ENCODE measurements at regions not wholly inside any gene's neighbourhood (a gene's known extent, or its start where the extent isn't known, plus 50 kb on each side); places are given as distances from the start of the nearest gene placed in this dataset.
"Not testable (repeated sequence)": the region's sequence is repeated elsewhere in the genome, so short reads cannot be mapped to it uniquely, and the experiment has no call there.

- Histone ChIP-seq H3K4me3 (no peak overlapping the region), H3K4me1 (no peaks in the 10 kb centered on the region), H3K9me3 (peaks cover 96% of the 10 kb centered on the region), H3K36me3 (no peaks in the 10 kb centered on the region), H3K27me3 (no peaks in the 10 kb centered on the region), H3K27ac (no peak overlapping the region)
- DNase-seq (ENCODE audit: low spot score in 2 of 2) = no peak
- 80% methylated on average over 15 of the region's 15 CpGs for WGBS
- TF ChIP-seq POLR2AphosphoS5 (IDR thresholded peaks at IDR 0.05) = no peak
- no peak for TF ChIP-seq CTCF (IDR thresholded peaks at IDR 0.05)
- no peak for TF ChIP-seq POLR2A (IDR thresholded peaks at IDR 0.05)
- TF ChIP-seq EP300 (IDR thresholded peaks at IDR 0.05) = no peak
Measured at GRCh38 chr21:7933923-7934322, 2587.5 kb upstream of the TPTE start.

DNA sequence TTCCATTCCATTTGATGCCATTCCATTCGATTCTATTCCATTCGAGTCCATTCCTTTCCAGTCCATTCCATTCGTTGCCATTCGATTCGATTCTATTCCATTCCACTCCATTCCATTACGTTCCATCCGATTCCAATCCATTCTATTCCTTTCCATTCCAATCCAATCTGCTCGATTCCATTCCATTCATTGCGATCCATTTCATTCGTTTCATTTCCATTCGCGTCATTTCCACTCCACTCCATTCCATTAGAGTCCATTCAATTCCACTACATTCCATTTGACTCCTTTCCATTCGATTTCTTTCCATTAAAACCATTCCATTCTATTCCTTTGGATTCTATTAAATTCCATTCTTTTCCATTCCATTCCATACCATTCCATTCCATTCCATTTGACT lies 2584.1 kb upstream of the TPTE start:
- H3K9me3 ChIP-seq = peaks cover 99% of the 10 kb centered on the region
- H3K4me1 ChIP-seq; H3K36me3 ChIP-seq; H3K4me3 ChIP-seq; H3K27me3 ChIP-seq; DNase-seq (ENCODE audit: low spot score in 2 of 2); H3K27ac ChIP-seq: not testable (repeated sequence)
- WGBS = 81% methylated on average over 13 of the region's 13 CpGs

DNA sequence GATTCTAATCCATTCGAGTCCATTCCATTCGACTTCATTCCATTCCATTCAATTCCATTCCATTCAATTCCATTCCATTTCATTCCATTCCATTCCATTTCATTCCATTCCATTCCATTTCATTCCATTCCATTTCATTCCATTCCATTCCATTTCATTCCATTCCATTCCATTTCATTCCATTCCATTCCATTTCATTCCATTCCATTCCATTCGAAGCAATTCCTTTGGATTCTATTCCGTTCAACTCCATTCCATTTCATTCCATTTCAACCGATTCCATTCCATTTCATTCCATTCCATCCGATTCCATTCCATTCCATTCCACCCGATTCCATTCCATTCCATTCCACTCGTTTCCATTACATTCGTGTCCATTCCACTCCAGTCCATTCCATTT lies 2583.2 kb upstream of the TPTE start:
- H3K9me3 ChIP-seq = peaks cover 99% of the 10 kb centered on the region
- H3K27me3 ChIP-seq; H3K4me1 ChIP-seq; H3K4me3 ChIP-seq; H3K27ac ChIP-seq; DNase-seq (ENCODE audit: low spot score in 2 of 2); H3K36me3 ChIP-seq: not testable (repeated sequence)
- 76% methylated on average over 9 of the region's 9 CpGs for WGBS

DNA sequence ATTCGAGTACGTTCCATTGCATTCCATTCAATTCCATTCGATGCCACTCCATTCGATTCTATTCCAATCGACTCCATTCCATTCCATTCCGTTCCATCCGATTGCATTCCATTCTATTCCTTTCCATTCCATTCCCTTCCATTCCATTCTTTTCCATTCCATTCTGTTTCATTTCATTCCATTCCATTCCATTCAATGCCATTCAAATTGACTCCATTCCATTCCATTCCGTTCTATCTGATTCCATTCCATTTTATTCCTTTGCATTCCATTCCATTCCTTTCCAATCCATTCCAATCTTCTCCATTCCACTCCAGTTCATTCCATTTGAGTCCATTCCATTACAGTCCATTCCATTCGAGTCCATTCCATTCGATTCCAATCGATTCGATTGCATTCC lies 2580.0 kb upstream of the TPTE start:
- not testable (repeated sequence) for H3K4me3 ChIP-seq; H3K27ac ChIP-seq; H3K36me3 ChIP-seq; H3K4me1 ChIP-seq; DNase-seq (ENCODE audit: low spot score in 2 of 2); H3K27me3 ChIP-seq
- peaks cover 99% of the 10 kb centered on the region for H3K9me3 ChIP-seq
- 82% methylated on average over 12 of the region's 12 CpGs for WGBS

DNA sequence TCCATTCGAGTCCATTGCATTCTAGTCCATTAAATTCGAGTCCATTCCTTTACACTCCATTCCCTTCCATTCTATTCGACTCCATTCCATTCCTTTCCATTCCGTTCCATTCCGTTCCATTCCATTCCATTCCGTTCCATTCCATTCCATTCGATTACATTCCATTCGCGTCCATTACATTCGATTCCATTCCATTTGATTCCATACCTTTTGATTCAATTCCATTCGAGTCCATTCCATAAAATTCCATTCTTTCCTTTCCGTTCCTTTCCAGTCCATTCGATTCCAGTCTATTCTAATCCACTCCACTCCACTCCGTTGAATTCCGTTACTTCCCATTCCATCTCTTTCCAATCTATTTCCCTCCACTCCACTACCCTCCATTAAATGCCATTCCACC lies 2579.2 kb upstream of the TPTE start:
- WGBS = 78% methylated on average over 15 of the region's 15 CpGs
- H3K36me3 ChIP-seq; H3K27me3 ChIP-seq; H3K27ac ChIP-seq; H3K4me3 ChIP-seq; DNase-seq (ENCODE audit: low spot score in 2 of 2); H3K4me1 ChIP-seq: not testable (repeated sequence)
- peaks cover 99% of the 10 kb centered on the region for H3K9me3 ChIP-seq

- 80% methylated on average over 8 of the region's 8 CpGs for WGBS
- DNase-seq (ENCODE audit: low spot score in 2 of 2); H3K36me3 ChIP-seq; H3K27ac ChIP-seq; H3K4me3 ChIP-seq; H3K4me1 ChIP-seq; H3K27me3 ChIP-seq: not testable (repeated sequence)
- peaks cover 95% of the 10 kb centered on the region for H3K9me3 ChIP-seq
Measured at GRCh38 chr21:7943534-7943933, 2577.8 kb upstream of the TPTE start.

DNA sequence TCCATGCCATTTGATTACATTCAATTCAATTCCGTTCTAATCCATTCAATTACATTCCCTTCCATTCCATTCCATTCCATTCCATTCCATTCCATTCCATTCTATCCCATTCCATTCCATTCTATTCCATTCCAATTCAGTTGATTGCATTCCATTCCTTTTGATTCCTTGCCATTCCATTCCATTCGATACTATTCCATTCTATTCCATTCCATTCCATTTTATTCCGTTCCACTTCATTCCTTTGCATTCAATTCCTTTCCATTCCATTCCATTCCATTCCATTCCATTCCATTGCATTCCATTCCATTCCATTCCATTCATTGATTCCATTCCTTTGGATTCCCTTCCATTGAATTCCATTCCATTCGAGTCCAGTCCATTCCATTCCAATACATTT lies 2574.0 kb upstream of the TPTE start:
- Histone ChIP-seq H3K4me3 (no peak overlapping the region), H3K4me1 (no peaks in the 10 kb centered on the region), H3K27me3 (no peaks in the 10 kb centered on the region), H3K27ac (no peak overlapping the region), H3K36me3 (no peaks in the 10 kb centered on the region), H3K9me3 (peaks cover 96% of the 10 kb centered on the region)
- WGBS = 61% methylated on average over 4 of the region's 4 CpGs
- DNase-seq (ENCODE audit: low spot score in 2 of 2) = no peak
- no peak for TF ChIP-seq EP300 (IDR thresholded peaks at IDR 0.05)
- TF ChIP-seq CTCF (IDR thresholded peaks at IDR 0.05) = peak in 1 of 2 donors; percentile 4

GRCh38 chr21:7948727-7949126 lies 2572.7 kb upstream of the TPTE start:
- H3K4me3 ChIP-seq; H3K27me3 ChIP-seq; H3K27ac ChIP-seq; H3K36me3 ChIP-seq; DNase-seq (ENCODE audit: low spot score in 2 of 2); H3K4me1 ChIP-seq: not testable (repeated sequence)
- 79% methylated on average over 7 of the region's 7 CpGs for WGBS
- peaks cover 96% of the 10 kb centered on the region for H3K9me3 ChIP-seq

DNA sequence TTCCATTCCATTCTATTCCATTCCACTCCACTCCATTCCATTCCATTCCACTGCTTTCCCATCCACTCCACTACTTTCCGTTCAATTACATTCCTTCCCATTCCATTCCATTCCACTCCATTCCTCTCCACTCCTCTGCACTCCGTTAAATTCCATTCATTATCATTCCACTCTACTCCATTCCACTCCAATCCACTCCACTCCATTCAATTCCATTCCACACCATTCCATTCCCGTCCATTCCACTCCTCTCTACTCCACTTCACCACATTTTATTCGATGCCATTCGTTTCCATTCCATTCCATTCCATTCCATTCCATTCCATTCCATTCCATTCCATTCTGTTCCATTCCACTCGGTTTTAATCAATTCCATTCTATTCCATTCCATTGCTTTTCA lies 2571.5 kb upstream of the TPTE start:
- H3K4me1 ChIP-seq; DNase-seq (ENCODE audit: low spot score in 2 of 2); H3K36me3 ChIP-seq; H3K27ac ChIP-seq; H3K4me3 ChIP-seq; H3K27me3 ChIP-seq: not testable (repeated sequence)
- H3K9me3 ChIP-seq = peaks cover 95% of the 10 kb centered on the region
- WGBS = 52% methylated on average over 6 of the region's 6 CpGs
